Natural killer cell (primary cell): ENCODE measurements at regions not wholly inside any gene's neighbourhood (a gene's known extent, or its start where the extent isn't known, plus 50 kb on each side); places are given as distances from the start of the nearest gene placed in this dataset.

Experiments
- ATAC-seq, 3 donors: fragments of 150-1000 bp in 2 of 3; fragments of 200-7000 bp in 1 of 3; cut with Tn5 transposase; 1 replicate in 1 of 3; 2 replicates in 2 of 3; pipeline ENCODE4 v1.10.0; 2021; ENCODE audit warnings: mild to moderate bottlenecking in 2 of 3, moderate library complexity in 2 of 3
- DNase-seq, 2 donors: peaks; one replicate each; pipeline versions ENCODE4 v3.0.0 to v3.0.0-alpha.2; 2013 to 2021; ENCODE audit warnings: mixed read lengths in 1 of 2
- H3K27ac ChIP-seq: one replicate; pipeline ENCODE4 v1.5.1; 2013; ENCODE audit warnings: mild to moderate bottlenecking, low read length
- H3K27me3 ChIP-seq: one replicate; pipeline ENCODE4 v1.6.1; 2013; ENCODE audit warnings: low read length; ENCODE audit not compliant: control insufficient read depth, insufficient read depth
- H3K36me3 ChIP-seq: one replicate; pipeline ENCODE4 v1.6.1; 2013; ENCODE audit warnings: low read length; ENCODE audit not compliant: control insufficient read depth, insufficient read depth
- H3K4me1 ChIP-seq: one replicate; pipeline ENCODE4 v1.6.1; 2013; ENCODE audit warnings: low read length; ENCODE audit not compliant: control insufficient read depth, insufficient read depth
- H3K4me3 ChIP-seq: one replicate; pipeline ENCODE4 v1.5.1; 2013; ENCODE audit warnings: low read length
- H3K9me3 ChIP-seq: one replicate; pipeline ENCODE4 v1.6.1; 2013; ENCODE audit warnings: low read length; ENCODE audit not compliant: control insufficient read depth, insufficient read depth
- H3K27ac Mint-ChIP-seq, 2 donors: one replicate each; pipeline ENCODE4 v1.8.0; 2022; ENCODE audit warnings: mild to moderate bottlenecking in 2 of 2, mixed read lengths in 2 of 2, moderate library complexity in 1 of 2
- H3K27me3 Mint-ChIP-seq, 2 donors: one replicate each; pipeline ENCODE4 v1.8.0; 2022; ENCODE audit warnings: low read depth in 2 of 2, mixed read lengths in 2 of 2
- H3K36me3 Mint-ChIP-seq: one replicate; pipeline ENCODE4 v1.8.0; 2022; ENCODE audit warnings: mixed read lengths
- H3K4me1 Mint-ChIP-seq, 2 donors: one replicate each; pipeline ENCODE4 v1.8.0; 2022; ENCODE audit warnings: mixed read lengths in 2 of 2
- H3K4me3 Mint-ChIP-seq: one replicate; pipeline ENCODE4 v1.8.0; 2022; ENCODE audit warnings: mild to moderate bottlenecking, moderate library complexity, mixed read lengths
- H3K9me3 Mint-ChIP-seq, 2 donors: one replicate each; pipeline ENCODE4 v1.8.0; 2022; ENCODE audit warnings: mixed read lengths in 2 of 2
- CTCF ChIP-seq: fragments of 200-600 bp; IDR thresholded peaks from one replicate; pipeline ENCODE4 v1.8.0; 2022; ENCODE audit warnings: antibody characterized with exemption
- WGBS: methylation state at CpG from one replicate; pipeline ENCODE4 v1.1.7; 2013; ENCODE audit warnings: missing lambda C conversion rate; ENCODE audit not compliant: insufficient coverage; 5-methylcytosine and 5-hydroxymethylcytosine counted together
- intact Hi-C: fragments of 100-400 bp; cut with micrococcal nuclease; formaldehyde crosslinking; loops from one replicate; pipeline ENCODE4 v1.14.2; 2022

- no peaks in the 10 kb centered on the region for H3K9me3 ChIP-seq
- Mint-ChIP-seq H3K36me3 (peaks cover under 1% of the 10 kb centered on the region), H3K27me3 (peaks cover 8 to 21% of the 10 kb centered on the region in 2 donors), H3K27ac (no peak overlapping the region), H3K4me1 (no peaks in the 10 kb centered on the region), H3K4me3 (no peak overlapping the region), H3K9me3 (peaks cover 5 to 8% of the 10 kb centered on the region in 2 donors)
- no peaks in the 10 kb centered on the region for H3K36me3 ChIP-seq
- no peak overlapping the region for H3K27ac ChIP-seq
- H3K4me1 ChIP-seq: no peaks in the 10 kb centered on the region
- no peak for DNase-seq
- ATAC-seq: no peak
- intact Hi-C loops: no loop called here
- no peak overlapping the region for H3K4me3 ChIP-seq
- H3K27me3 ChIP-seq: no peaks in the 10 kb centered on the region
- no peak for TF ChIP-seq CTCF
Measured at GRCh38 chr1:224816062-224816461, 113.4 kb upstream of the DNAH14 start.

DNA sequence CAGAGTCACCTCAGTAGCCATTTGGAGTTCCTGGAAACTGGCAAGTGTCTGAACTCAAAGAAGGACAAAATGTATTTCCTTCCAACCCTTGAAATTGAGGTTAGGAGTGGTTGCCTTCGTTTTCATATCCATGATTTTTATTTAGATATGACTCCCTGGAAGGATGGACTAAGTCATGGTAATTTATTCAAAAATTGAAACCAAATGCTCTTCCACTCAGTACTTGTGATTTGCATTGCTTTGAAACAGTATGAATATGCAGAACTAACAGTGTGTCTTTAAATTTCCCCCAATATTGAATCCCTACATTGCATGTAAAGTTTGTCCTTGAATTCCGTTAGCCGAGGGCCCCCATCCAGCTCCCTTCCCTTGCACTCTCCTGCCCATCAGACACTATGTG is 112.1 kb upstream of the DNAH14 start:
- peaks cover 8 to 10% of the 10 kb centered on the region in 2 donors for H3K9me3 Mint-ChIP-seq
- no peak overlapping the region for H3K27ac Mint-ChIP-seq
- peaks cover 5% of the 10 kb centered on the region for H3K36me3 Mint-ChIP-seq
- H3K27me3 Mint-ChIP-seq: peaks cover 8 to 21% of the 10 kb centered on the region in 2 donors
- no peak for DNase-seq
- no peaks in the 10 kb centered on the region for H3K27me3 ChIP-seq
- intact Hi-C loops: no loop called here
- H3K4me1 Mint-ChIP-seq: no peaks in the 10 kb centered on the region
- H3K27ac ChIP-seq: no peak overlapping the region
- H3K4me3 ChIP-seq: no peak overlapping the region
- no peaks in the 10 kb centered on the region for H3K36me3 ChIP-seq
- no peak overlapping the region for H3K4me3 Mint-ChIP-seq
- peaks cover 3% of the 10 kb centered on the region for H3K9me3 ChIP-seq
- 96% methylated on average over 3 of the region's 3 CpGs for WGBS
- TF ChIP-seq CTCF: no peak
- no peak for ATAC-seq
- H3K4me1 ChIP-seq: no peaks in the 10 kb centered on the region

DNA sequence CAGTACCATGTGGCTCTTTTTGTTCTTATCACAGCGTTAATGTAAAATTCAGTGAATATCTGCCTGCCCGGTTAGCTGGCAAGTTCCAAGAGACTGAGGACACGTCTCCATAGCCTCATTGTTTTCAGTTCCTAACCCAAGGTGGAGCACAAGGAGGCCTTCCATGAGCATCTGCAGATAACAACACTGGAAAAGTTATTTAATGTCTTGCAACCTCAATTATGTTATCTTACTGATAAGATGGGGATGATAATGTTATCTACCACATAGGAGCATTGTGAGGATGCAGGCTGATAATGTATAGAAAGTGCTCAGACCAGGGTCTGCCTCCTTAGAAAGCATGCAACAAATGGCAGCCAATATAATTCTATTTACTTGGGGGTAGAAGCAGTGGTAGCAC is 109.6 kb upstream of the DNAH14 start:
- DNase-seq: no peak
- H3K4me1 Mint-ChIP-seq: no peaks in the 10 kb centered on the region
- H3K4me3 Mint-ChIP-seq: no peak overlapping the region

More for the DNA sequence above, 109.6 kb upstream of the DNAH14 start:
- intact Hi-C loops: no loop called here
- Mint-ChIP-seq H3K27me3 (peaks cover 10 to 22% of the 10 kb centered on the region in 2 donors), H3K9me3 (peaks cover 5 to 10% of the 10 kb centered on the region in 2 donors), H3K27ac (no peak overlapping the region), H3K36me3 (peaks cover 11% of the 10 kb centered on the region)
- no peak for TF ChIP-seq CTCF
- Histone ChIP-seq H3K9me3 (peaks cover 3% of the 10 kb centered on the region), H3K4me1 (no peaks in the 10 kb centered on the region), H3K27me3 (no peaks in the 10 kb centered on the region), H3K36me3 (no peaks in the 10 kb centered on the region), H3K27ac (no peak overlapping the region), H3K4me3 (no peak overlapping the region)
- WGBS: 91% methylated on average over 3 of the region's 3 CpGs
- ATAC-seq: no peak
